Hepatocyte (in vitro differentiated cells): ENCODE measurements at regions not wholly inside any gene's neighbourhood (a gene's known extent, or its start where the extent isn't known, plus 50 kb on each side); places are given as distances from the start of the nearest gene placed in this dataset.

Source experiments
- DNase-seq: peaks from one replicate; pipeline ENCODE4 v3.0.0-alpha.2; 2016; ENCODE audit warnings: low spot score
- H2AFZ ChIP-seq: fragments of 200-600 bp; sonication (generic); 2 replicates; pipeline ENCODE4 v1.6.0; 2016; ENCODE audit warnings: antibody characterized with exemption, mild to moderate bottlenecking
- H3K27ac ChIP-seq: fragments of 200-600 bp; sonication (generic); 2 replicates; pipeline ENCODE4 v1.5.1; 2016; ENCODE audit warnings: mild to moderate bottlenecking
- H3K27me3 ChIP-seq: fragments of 200-600 bp; sonication (generic); 2 replicates; pipeline ENCODE4 v1.6.1; 2016
- H3K36me3 ChIP-seq: fragments of 200-600 bp; sonication (generic); replicated peaks from 2 replicates; pipeline ENCODE4 v1.5.1; 2016; ENCODE audit warnings: low read depth; ENCODE audit not compliant: insufficient read depth
- H3K4me1 ChIP-seq: fragments of 200-600 bp; sonication (generic); 2 replicates; pipeline ENCODE4 v1.5.1; 2016; ENCODE audit warnings: mild to moderate bottlenecking, moderate library complexity; ENCODE audit not compliant: insufficient read depth
- H3K4me2 ChIP-seq: fragments of 200-600 bp; sonication (generic); 2 replicates; pipeline ENCODE4 v1.6.0; 2016
- H3K4me3 ChIP-seq: fragments of 200-600 bp; sonication (generic); 2 replicates; pipeline ENCODE4 v1.5.1; 2016; ENCODE audit warnings: mild to moderate bottlenecking
- H3K79me2 ChIP-seq: fragments of 200-600 bp; sonication (generic); 2 replicates; pipeline ENCODE4 v1.6.0; 2017; ENCODE audit warnings: mild to moderate bottlenecking
- H3K9me2 ChIP-seq: fragments of 200-600 bp; sonication (generic); replicated peaks from 2 replicates; pipeline ENCODE4 v1.6.0; 2017; ENCODE audit warnings: mild to moderate bottlenecking; ENCODE audit not compliant: insufficient read depth
- H3K9me3 ChIP-seq: fragments of 200-600 bp; sonication (generic); 2 replicates; pipeline ENCODE4 v1.5.1; 2016; ENCODE audit warnings: low read depth, mild to moderate bottlenecking
- H4K20me1 ChIP-seq: fragments of 200-600 bp; sonication (generic); 2 replicates; pipeline ENCODE4 v1.6.0; 2016; ENCODE audit warnings: mild to moderate bottlenecking; ENCODE audit not compliant: insufficient read depth, poor library complexity, severe bottlenecking
- EZH2 ChIP-seq: fragments of 200-600 bp; sonication (generic); IDR thresholded peaks from 2 replicates; pipeline ENCODE4 v1.6.1; 2016; ENCODE audit warnings: antibody characterized with exemption, mild to moderate bottlenecking, borderline replicate concordance
- EZH2phosphoT487 ChIP-seq: fragments of 200-600 bp; sonication (generic); IDR thresholded peaks from one replicate; pipeline ENCODE4 v1.6.1; 2018; ENCODE audit warnings: antibody characterized with exemption, mild to moderate bottlenecking, low read depth, moderate library complexity; ENCODE audit not compliant: unreplicated experiment, severe bottlenecking
- WGBS: methylation state at CpG from one replicate; pipeline ENCODE4 v1.1.6; 2016; ENCODE audit warnings: low lambda C conversion rate; ENCODE audit errors: missing lambda C conversion rate; 5-methylcytosine and 5-hydroxymethylcytosine counted together
- TF ChIP-seq, protein P1 (sequence below): fragments of 200-600 bp; sonication (generic); IDR thresholded peaks from 2 replicates; pipeline ENCODE4 v1.5.1; 2016; ENCODE audit warnings: antibody characterized with exemption, mild to moderate bottlenecking; ENCODE audit not compliant: poor library complexity

DNA sequence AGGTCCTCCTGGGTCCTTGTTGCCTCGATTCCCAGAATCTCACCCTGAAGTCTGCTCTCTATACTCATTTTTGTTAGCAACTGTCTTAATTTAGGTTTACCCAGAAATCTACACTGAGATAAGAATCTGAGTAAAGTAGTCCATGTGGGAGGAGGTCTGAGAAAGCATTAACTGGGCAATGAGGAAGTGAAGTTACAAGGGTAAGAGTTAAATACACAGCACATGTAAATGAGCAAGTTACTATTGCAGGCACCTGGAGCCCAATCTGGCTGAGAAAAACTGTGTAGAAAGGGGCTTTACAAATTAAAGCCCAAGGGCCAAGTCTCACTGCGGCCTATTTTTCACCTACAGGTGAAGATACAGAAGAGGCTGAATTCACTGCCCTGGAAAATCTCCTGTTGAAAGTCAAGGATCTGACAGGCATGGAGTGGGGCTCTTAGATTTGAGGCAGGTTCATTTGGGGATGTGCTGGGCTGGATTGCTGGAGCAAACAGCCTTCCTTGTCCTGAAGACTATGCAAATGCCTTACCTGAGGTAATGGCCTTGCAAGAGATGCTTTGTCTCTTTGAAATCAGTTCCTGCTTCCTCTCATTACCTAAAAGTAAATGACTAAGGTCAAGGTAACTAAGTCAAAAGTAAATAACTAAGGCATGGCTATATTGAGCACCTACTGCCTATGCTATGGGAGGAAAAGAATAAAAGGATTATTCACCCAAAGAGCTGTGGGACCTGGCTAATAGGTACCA is 84.4 kb upstream of the DYNAP start:
- Histone ChIP-seq H3K27ac (peak overlapping the region; percentile 54), H3K36me3 (no peaks in the 10 kb centered on the region), H3K27me3 (no peaks in the 10 kb centered on the region), H3K4me3 (no peak overlapping the region), H2AFZ (no peak overlapping the region), H3K4me2 (no peak overlapping the region), H4K20me1 (no peaks in the 10 kb centered on the region), H3K4me1 (no peaks in the 10 kb centered on the region), H3K9me3 (no peaks in the 10 kb centered on the region), H3K79me2 (no peaks in the 10 kb centered on the region), H3K9me2 (no peaks in the 10 kb centered on the region)
- TF ChIP-seq EZH2phosphoT487, result no peak
- 87% methylated on average over 2 of the region's 2 CpGs for WGBS
- no peak for DNase-seq

DNA sequence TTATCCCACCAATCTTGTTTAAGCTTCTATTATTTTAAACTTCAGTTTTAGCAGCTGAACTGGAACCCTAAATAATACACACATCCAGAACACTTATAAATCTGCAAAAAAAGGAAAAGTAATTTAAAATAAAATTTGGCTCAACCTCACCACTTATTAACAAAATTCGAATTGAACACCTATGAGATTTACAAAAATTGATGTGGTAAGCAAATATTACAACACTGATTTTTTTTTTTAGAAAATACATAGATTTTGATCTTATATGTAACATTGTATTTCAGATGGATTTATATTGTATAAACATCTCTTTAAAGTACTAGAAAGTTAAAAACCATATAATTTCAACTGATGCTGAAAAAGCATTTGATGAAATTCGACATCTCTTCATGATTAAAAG is 81.3 kb upstream of the DYNAP start:
- no peak overlapping the region for H3K4me3 ChIP-seq
- H3K36me3 ChIP-seq, result no peaks in the 10 kb centered on the region
- H3K9me2 ChIP-seq, result no peaks in the 10 kb centered on the region
- TF ChIP-seq, protein P1, sequence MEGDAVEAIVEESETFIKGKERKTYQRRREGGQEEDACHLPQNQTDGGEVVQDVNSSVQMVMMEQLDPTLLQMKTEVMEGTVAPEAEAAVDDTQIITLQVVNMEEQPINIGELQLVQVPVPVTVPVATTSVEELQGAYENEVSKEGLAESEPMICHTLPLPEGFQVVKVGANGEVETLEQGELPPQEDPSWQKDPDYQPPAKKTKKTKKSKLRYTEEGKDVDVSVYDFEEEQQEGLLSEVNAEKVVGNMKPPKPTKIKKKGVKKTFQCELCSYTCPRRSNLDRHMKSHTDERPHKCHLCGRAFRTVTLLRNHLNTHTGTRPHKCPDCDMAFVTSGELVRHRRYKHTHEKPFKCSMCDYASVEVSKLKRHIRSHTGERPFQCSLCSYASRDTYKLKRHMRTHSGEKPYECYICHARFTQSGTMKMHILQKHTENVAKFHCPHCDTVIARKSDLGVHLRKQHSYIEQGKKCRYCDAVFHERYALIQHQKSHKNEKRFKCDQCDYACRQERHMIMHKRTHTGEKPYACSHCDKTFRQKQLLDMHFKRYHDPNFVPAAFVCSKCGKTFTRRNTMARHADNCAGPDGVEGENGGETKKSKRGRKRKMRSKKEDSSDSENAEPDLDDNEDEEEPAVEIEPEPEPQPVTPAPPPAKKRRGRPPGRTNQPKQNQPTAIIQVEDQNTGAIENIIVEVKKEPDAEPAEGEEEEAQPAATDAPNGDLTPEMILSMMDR, result no peak
- TF ChIP-seq EZH2, result no peak
- H3K79me2 ChIP-seq, result no peaks in the 10 kb centered on the region
- no peak overlapping the region for H3K4me2 ChIP-seq
- no peak overlapping the region for H2AFZ ChIP-seq
- no peaks in the 10 kb centered on the region for H4K20me1 ChIP-seq
- no peak for DNase-seq
- H3K27ac ChIP-seq, result no peak overlapping the region
- 73% methylated on average over 2 of the region's 2 CpGs for WGBS
- H3K27me3 ChIP-seq, result no peaks in the 10 kb centered on the region
- H3K9me3 ChIP-seq, result no peaks in the 10 kb centered on the region
- H3K4me1 ChIP-seq, result no peaks in the 10 kb centered on the region

DNA sequence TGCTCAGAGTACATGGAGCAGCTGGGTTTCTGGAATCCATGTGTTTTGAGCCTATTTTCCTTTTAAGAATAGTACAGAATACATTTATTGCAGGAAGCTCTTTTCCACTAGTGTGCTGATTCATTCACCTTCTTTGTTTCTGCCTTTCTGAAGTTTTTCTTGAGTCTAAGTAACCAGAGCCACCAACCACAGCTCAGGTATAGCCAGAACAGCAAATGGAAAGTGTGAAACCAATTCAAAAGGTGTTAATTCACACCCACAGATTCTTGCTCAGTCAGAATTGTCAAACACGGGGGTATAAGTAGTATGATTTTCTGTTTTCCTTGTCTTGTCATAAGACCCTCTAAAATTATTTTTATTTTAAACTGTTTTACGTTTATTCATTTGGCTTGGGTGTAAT is 75.9 kb upstream of the DYNAP start:
- Histone ChIP-seq H2AFZ (no peak overlapping the region), H3K27ac (peak overlapping the region; percentile 7), H3K4me1 (peaks cover 6% of the 10 kb centered on the region), H3K36me3 (no peaks in the 10 kb centered on the region), H3K27me3 (no peaks in the 10 kb centered on the region), H3K4me2 (peak overlapping the region; percentile 45), H3K9me2 (no peaks in the 10 kb centered on the region), H3K4me3 (no peak overlapping the region), H3K9me3 (no peaks in the 10 kb centered on the region), H4K20me1 (no peaks in the 10 kb centered on the region), H3K79me2 (no peaks in the 10 kb centered on the region)
- no peak for DNase-seq
- no peak for TF ChIP-seq EZH2
- TF ChIP-seq, protein P1, result no peak
- no peak for TF ChIP-seq EZH2phosphoT487
- 72% methylated on average over 2 of the region's 2 CpGs for WGBS

DNA sequence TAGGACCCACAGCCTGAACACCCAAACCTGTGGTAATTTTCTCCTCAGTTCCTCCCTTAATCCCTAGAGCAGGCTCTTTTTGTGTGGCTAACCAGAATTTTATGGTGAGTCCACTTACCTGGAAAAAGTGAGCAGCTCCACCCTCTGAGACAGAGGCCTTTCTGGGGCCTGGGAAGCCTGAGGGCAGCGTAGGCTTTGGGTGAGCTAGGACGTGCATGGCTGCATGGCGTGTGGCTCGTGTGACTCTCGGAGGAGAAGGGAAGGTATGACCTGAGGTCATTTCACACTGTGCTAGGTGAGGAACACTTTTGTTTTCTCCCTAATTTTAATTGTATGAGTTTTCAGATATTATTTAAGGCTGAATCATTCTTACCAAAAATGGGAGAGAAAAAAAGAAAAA is 73.5 kb upstream of the DYNAP start:
- no peak overlapping the region for H3K4me3 ChIP-seq
- no peak overlapping the region for H2AFZ ChIP-seq
- H3K27ac ChIP-seq, result no peak overlapping the region
- WGBS, result 92% methylated on average over 5 of the region's 5 CpGs
- H3K36me3 ChIP-seq, result no peaks in the 10 kb centered on the region
- DNase-seq, result no peak
- peaks cover 6% of the 10 kb centered on the region for H3K4me1 ChIP-seq
- no peak overlapping the region for H3K4me2 ChIP-seq
- H3K79me2 ChIP-seq, result no peaks in the 10 kb centered on the region
- no peak for TF ChIP-seq EZH2
- no peaks in the 10 kb centered on the region for H4K20me1 ChIP-seq
- no peaks in the 10 kb centered on the region for H3K9me2 ChIP-seq
- no peaks in the 10 kb centered on the region for H3K9me3 ChIP-seq
- H3K27me3 ChIP-seq, result no peaks in the 10 kb centered on the region
